ENCODE measurements at regions not wholly inside any gene's neighbourhood (a gene's known extent, or its start where the extent isn't known, plus 50 kb on each side); places are given as distances from the start of the nearest gene placed in this dataset.
A peak's percentile ranks its signal among the peaks of the same experiment; 100 is the strongest.

DNA sequence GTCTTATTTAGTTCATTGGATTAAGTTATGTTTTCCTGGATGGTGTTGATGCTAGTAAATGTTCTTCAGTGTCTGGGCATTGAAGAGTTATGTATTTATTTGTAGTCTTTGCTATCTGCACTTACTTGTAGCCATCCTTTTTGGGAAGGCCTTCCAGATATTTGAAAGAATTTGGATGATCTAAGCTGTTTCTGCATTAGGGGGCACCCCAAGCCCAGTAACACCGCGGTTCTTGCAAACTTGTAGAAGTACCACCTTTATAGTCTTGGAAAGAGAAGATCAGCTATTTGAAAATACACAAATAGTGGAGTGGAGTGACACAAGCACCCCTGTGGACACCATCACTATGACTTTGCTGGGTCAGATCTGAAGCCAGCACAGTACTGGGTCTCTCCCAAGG is 175.9 kb upstream of the KIF2B start:
- TF ChIP-seq CSDC2 (CRISPR knock-in tag; IDR thresholded peaks at IDR 0.05) (no peak), ARNTL (CRISPR knock-in tag; IDR thresholded peaks at IDR 0.05; ENCODE audit: borderline replicate concordance, low read depth) (no peak), ESRRG (CRISPR knock-in tag; IDR thresholded peaks at IDR 0.05) (no peak), ZC3H10 (CRISPR knock-in tag; IDR thresholded peaks at IDR 0.05) (no peak), PPARA (CRISPR knock-in tag; IDR thresholded peaks at IDR 0.05; ENCODE audit: borderline replicate concordance) (no peak), ZNF565 (CRISPR knock-in tag; conservative IDR thresholded peaks at IDR 0.05; ENCODE audit: low read depth) (no peak), CSRNP3 (CRISPR knock-in tag; IDR thresholded peaks at IDR 0.05) (no peak), ZFP3 (CRISPR knock-in tag; IDR thresholded peaks at IDR 0.05) (no peak), PATZ1 (CRISPR knock-in tag; IDR thresholded peaks at IDR 0.05; ENCODE audit: borderline replicate concordance) (no peak), TCF4 (CRISPR knock-in tag; IDR thresholded peaks at IDR 0.05; ENCODE audit: borderline replicate concordance) (no peak), RARB (CRISPR knock-in tag; IDR thresholded peaks at IDR 0.05) (no peak), ZNF8 (CRISPR knock-in tag; IDR thresholded peaks at IDR 0.05) (no peak), TOX (CRISPR knock-in tag; IDR thresholded peaks at IDR 0.05; ENCODE audit: borderline replicate concordance) (no peak), GLIS3 (CRISPR knock-in tag; IDR thresholded peaks at IDR 0.05) (no peak), SNAI2 (CRISPR knock-in tag; IDR thresholded peaks at IDR 0.05) (no peak), ISL1 (CRISPR knock-in tag; IDR thresholded peaks at IDR 0.05) (no peak), OSR1 (CRISPR knock-in tag; IDR thresholded peaks at IDR 0.05) (no peak)
- TF ChIP-seq, protein P1, sequence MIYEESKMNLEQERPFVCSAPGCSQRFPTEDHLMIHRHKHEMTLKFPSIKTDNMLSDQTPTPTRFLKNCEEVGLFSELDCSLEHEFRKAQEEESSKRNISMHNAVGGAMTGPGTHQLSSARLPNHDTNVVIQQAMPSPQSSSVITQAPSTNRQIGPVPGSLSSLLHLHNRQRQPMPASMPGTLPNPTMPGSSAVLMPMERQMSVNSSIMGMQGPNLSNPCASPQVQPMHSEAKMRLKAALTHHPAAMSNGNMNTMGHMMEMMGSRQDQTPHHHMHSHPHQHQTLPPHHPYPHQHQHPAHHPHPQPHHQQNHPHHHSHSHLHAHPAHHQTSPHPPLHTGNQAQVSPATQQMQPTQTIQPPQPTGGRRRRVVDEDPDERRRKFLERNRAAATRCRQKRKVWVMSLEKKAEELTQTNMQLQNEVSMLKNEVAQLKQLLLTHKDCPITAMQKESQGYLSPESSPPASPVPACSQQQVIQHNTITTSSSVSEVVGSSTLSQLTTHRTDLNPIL (CRISPR knock-in tag; IDR thresholded peaks at IDR 0.05; ENCODE audit: low read depth): no peak
- ATAC-seq: no peak

DNA sequence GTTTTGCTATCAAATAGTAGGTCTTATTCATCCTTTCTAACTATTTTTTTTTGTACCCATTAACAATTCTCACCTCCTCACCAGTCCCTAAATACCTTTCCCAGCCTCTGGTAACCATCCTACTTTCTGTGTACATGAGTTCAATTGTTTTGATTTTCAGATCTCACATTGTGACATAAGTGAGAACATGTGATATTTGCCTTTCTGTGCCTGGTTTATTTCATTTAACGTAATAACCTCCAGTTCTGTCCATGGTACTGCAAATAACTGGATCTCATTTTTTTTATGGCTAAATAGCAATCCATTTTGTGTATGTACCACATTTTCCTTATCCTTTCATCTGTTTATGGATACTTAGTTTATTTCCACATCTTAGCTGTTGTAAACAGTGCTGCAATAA is 181.9 kb upstream of the KIF2B start:
- no peak for ATAC-seq
- TF ChIP-seq ZNF8 (CRISPR knock-in tag; IDR thresholded peaks at IDR 0.05) (peak; percentile 46; the same call in 1 of the 2 replicates), CSRNP3 (CRISPR knock-in tag; IDR thresholded peaks at IDR 0.05) (no peak), PATZ1 (CRISPR knock-in tag; IDR thresholded peaks at IDR 0.05; ENCODE audit: borderline replicate concordance) (no peak)

- ATAC-seq: no peak
- TF ChIP-seq BACH2 (CRISPR knock-in tag; IDR thresholded peaks at IDR 0.05; ENCODE audit: borderline replicate concordance) (no peak), SNAI2 (CRISPR knock-in tag; IDR thresholded peaks at IDR 0.05) (no peak), OSR1 (CRISPR knock-in tag; IDR thresholded peaks at IDR 0.05) (no peak), ZNF565 (CRISPR knock-in tag; conservative IDR thresholded peaks at IDR 0.05; ENCODE audit: low read depth) (no peak), ZNF8 (CRISPR knock-in tag; IDR thresholded peaks at IDR 0.05) (no peak), CSDC2 (CRISPR knock-in tag; IDR thresholded peaks at IDR 0.05) (no peak), ZFP30 (CRISPR knock-in tag; IDR thresholded peaks at IDR 0.05) (no peak), CSRNP3 (CRISPR knock-in tag; IDR thresholded peaks at IDR 0.05) (no peak), PATZ1 (CRISPR knock-in tag; IDR thresholded peaks at IDR 0.05; ENCODE audit: borderline replicate concordance) (no peak)
- TF ChIP-seq, protein P1 (CRISPR knock-in tag; IDR thresholded peaks at IDR 0.05; ENCODE audit: low read depth): no peak
Measured at GRCh38 chr17:53635444-53635843, 187.3 kb upstream of the KIF2B start.

All from SK-N-SH treated with all-trans-retinoic acid at 6 μM for 48 hours (cell line).